Stimulated activated naive CD4-positive, alpha-beta T cell treated with Interleukin-2 at 50 U/mL for 16 hours (primary cell): ENCODE measurements at regions not wholly inside any gene's neighbourhood (a gene's known extent, or its start where the extent isn't known, plus 50 kb on each side); places are given as distances from the start of the nearest gene placed in this dataset.

Source experiments
- DNase-seq: peaks from one replicate; lab custom pipeline; 2025; lab: John Stamatoyannopoulos, UW

- no peak for DNase-seq
Measured at GRCh38 chr13:26831336-26831908, 70.8 kb upstream of the GPR12 start.

- no peak for DNase-seq
Measured at GRCh38 chr13:26829716-26830115, 69.1 kb upstream of the GPR12 start.

GRCh38 chr13:26824581-26824980, 64.0 kb upstream of the GPR12 start:
- no peak for DNase-seq

GRCh38 chr13:26822146-26822545, 61.6 kb upstream of the GPR12 start:
- no peak for DNase-seq

- no peak for DNase-seq
Measured at GRCh38 chr13:26821672-26822071, 61.1 kb upstream of the GPR12 start.

GRCh38 chr13:26820871-26821270, 60.3 kb upstream of the GPR12 start:
- no peak for DNase-seq

- no peak for DNase-seq
Measured at GRCh38 chr13:26819046-26819445, 58.5 kb upstream of the GPR12 start.

- DNase-seq = no peak
Measured at GRCh38 chr13:26816881-26817280, 56.3 kb upstream of the GPR12 start.

- no peak for DNase-seq
Measured at GRCh38 chr13:26813980-26814348, 53.4 kb upstream of the GPR12 start.

GRCh38 chr13:26813321-26813979, 52.9 kb upstream of the GPR12 start:
- DNase-seq = no peak

GRCh38 chr13:26811581-26811980, 51.0 kb upstream of the GPR12 start:
- no peak for DNase-seq
